NCI-H2107 treated with DMSO at 0.1 percent for 48 hours (cell line): ENCODE measurements at regions not wholly inside any gene's neighbourhood (a gene's known extent, or its start where the extent isn't known, plus 50 kb on each side); places are given as distances from the start of the nearest gene placed in this dataset.
"Not testable (repeated sequence)": the region's sequence is repeated elsewhere in the genome, so short reads cannot be mapped to it uniquely, and the experiment has no call there.

ENCODE experiments used
- DNase-seq: peaks from one replicate; lab custom pipeline; 2025; ENCODE audit not compliant: unreplicated experiment; lab: John Stamatoyannopoulos, UW

- DNase-seq, result no peak
These were observed 134.8 kb upstream of the GDF10 start for GRCh38 chr10:47165168-47165710.

- DNase-seq, result no peak
These were observed 134.1 kb upstream of the GDF10 start for GRCh38 chr10:47165711-47166404.

- no peak for DNase-seq
These were observed 133.6 kb upstream of the GDF10 start for GRCh38 chr10:47166405-47166777.

- DNase-seq, result not testable (repeated sequence)
These were observed 133.0 kb upstream of the GDF10 start for GRCh38 chr10:47166808-47167581.

DNA sequence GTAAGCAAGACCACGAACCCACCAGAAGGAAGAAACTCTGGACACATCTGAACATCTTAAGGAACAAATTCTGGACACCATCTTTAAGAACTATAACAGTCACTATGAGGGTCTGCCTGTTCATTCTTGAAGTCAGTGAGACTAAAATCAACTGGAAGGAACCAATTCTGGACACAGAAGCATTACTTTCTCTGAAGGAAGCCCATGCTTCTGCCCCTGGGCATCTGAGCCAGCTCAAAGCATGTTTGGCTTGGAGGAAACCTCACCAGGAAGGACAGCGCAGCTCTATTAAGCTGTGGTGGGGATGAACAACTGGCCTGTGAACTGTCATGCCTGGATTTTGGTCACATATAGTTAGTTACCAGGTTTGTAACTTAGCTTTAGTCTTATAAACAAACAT lies 132.4 kb upstream of the GDF10 start:
- no peak for DNase-seq

DNA sequence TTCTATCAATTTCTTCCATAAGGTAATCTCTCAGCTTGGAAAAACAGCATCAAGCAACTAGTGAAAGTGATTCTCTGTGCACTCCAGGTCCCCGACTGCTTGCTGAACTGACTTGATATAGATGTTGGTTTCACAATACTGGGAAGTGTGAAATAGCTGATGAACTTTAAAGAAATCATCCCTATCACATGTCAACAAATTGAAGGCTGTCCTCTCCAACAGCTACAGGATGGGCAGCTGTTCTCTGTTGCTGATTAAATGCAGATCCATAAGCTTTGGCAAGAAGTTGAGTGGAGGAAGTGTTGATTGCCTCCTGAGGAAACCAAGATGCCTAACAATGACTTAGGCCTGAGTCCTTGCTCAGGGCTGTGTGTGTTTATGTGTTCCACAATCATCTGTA lies 130.4 kb upstream of the GDF10 start:
- DNase-seq, result no peak

GRCh38 chr10:47173929-47174442 lies 126.0 kb upstream of the GDF10 start:
- DNase-seq, result no peak

DNA sequence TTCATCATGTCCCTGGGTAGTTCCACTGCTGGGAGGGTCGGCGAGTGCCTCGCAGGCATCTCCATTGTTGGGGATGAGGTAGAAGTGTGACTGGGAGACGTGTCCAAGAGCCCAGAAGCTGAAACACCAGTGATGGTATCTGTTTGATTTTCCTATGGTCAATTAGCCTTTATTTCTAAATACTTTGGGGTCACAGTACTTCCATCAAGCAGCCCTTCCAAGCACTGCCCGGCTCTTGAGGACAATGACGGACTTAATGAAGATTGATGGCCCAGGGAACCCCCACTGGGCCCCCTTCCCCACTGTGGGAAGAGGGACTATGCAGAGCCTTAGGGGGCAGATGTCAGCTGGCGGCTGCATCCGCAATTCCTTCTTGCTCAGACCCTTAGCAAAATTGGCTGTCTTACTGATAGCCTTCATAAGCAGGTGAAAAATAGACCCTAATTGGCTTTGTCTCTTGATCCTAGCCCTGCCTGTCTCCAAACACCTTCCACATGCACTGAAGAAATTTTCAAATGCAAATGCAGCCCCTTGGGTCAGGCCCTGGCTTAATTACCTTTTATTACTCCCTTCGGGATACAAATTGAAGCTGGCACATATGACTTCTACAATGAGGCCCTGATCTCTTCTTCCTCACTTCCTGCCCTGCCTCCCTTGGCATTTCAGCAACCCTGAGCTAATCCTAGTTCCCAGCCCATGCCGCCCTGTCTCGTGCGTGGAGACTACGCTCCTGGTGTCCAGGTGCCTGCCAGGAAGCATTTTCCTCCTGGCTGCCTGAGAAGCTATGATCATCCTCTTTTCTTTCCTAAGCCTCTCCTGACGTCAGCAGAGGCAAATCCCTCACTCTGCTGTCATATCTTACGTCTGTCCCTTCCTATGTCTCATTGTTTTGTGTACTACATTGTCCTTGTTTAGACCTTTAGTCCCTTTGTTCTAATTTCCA lies 124.5 kb upstream of the GDF10 start:
- DNase-seq, result no peak

DNA sequence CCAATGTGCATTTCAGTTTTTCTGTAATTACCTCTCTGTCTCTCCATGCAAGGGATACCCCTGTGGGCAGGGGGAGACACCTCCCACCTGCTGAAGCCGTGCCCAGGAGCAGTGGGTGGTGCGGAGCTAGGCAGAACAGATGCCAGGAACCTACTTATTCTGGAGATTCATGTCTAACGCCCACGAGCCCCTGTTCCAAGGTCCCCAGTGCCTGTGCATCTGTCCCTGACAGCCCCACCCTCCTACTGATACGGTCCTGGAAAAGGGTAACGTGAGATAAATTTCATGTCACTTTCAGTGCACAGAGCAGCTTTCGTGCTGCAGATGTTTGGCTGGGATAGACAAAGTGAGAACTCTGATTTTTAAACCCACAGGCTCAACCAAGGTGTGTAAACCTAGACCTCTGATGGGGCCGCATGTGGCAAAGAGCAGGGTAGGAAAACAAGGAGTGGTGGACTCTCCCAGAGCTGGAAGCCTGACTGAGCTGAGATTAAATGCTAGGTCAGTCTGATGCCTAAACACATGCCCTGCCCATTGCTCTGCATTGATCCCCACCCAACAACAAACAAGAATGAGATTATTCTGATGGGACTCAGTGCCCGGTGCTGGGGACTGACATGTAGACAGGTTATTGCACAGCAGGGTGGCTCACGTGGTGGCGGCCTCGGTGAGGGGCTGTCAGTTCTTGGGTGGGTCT lies 123.6 kb upstream of the GDF10 start:
- DNase-seq, result no peak

GRCh38 chr10:47176903-47177868 lies 122.8 kb upstream of the GDF10 start:
- DNase-seq, result no peak

DNA sequence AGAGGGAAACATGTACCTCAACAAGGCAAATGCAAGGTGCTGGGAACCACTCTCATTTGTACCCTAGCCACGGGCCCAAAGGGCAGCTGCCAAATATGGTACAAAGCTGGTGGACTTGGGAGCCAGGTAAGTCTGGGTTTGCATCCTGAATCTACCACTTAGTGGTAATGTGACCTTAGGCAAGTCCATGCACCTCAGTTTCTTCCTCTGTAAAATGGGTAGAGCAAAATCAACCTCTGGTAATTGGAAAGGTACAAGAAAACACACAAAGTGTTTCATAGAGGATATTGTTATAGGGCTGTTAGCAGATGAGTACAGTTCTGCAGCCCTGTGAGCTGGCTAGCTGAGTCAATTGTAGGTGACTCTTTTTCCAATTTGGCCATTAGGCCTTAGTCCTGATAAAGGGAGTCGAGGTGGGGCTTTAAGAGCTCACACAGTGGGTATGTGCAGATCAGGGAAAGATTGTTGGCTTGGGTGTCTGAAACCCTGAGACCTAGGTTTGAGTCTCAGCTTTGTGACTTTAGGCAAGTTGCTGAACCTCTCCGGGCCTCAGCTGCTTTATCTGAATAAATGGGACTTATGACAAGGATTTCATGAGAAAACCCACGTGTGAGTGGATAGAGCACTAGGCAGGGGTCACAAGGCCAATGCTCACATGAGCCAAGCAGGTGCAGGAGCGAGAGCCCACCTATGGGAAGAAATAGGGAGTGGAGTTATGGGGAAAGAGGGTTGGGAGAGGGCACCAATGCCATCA lies 121.3 kb upstream of the GDF10 start:
- no peak for DNase-seq

GRCh38 chr10:47179291-47179647 lies 120.7 kb upstream of the GDF10 start:
- DNase-seq, result no peak

DNA sequence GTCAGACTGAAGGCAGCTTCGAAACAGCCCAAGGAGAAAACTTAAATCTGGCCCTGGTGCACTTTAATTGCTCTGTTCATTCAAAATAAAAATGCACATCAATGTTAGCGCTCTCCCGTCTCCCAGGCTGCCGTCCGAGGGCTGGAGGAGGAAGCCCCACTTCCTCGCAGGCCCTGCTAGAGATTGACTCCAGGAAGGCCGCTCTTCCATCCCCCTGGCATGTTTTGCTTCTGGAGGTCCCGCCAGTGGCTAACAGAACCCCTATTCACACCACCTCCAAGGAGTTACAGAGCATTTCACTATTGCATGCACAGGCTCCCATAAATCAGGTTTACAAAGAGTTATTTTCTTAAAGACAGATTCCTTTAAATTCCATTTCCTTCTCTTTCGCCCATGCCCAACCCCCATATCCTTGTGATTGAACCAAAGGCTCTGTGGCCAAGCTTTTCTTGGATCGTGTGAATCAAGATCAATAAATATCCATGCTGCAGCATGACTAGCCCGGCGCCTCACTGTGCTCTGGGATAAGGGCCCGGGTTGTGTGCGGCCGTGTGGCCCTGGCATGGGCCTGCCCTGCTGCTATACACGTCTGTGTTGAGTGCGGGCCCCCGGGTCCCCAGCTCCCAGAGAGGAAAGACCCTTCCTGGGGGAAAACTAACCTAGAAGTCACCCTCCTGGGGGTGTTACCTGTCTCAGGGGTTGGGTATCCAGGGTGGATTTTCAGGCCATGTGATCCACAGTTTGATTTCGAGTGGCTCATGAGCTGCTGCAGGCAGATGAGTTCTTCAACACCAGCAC lies 118.7 kb upstream of the GDF10 start:
- no peak for DNase-seq

DNA sequence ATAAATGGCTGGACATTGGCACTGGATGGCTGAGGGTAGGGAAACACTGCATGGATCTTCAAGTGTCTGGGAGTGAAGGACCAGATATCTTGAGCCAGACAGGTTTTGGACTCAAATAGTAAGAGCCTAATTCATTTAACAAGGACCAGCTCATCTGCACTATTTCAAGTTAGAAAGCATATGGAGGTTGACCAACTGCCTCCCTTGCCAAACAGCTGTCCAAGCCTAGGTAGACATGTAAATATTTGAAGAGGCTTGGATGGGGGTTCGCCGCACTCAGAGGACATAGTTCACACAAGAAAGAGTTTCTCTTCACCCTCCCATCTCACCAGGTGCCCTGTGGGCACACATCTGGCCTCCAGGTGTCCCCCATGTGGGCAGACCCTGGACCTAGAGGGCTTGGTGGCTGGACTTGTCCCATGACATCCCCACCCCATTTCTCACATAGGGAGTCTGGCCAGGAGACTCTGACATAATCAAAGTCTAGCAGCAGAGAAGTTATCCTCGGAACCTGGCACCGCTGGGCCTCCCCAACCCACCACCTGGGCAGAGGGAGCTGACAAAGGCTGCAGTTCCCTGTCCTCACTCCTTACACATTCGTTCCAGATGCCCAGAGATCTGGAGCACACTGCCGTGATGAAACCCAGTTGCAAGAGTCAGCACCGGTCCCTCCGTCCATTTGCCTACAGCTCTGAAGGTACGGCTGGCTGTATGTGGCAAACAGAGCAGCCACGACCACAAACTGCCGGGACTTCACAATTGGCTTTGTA lies 116.9 kb upstream of the GDF10 start:
- DNase-seq, result no peak

- DNase-seq, result no peak
These were observed 116.3 kb upstream of the GDF10 start for GRCh38 chr10:47183704-47184041.

GRCh38 chr10:47184273-47184672 lies 115.7 kb upstream of the GDF10 start:
- no peak for DNase-seq

DNA sequence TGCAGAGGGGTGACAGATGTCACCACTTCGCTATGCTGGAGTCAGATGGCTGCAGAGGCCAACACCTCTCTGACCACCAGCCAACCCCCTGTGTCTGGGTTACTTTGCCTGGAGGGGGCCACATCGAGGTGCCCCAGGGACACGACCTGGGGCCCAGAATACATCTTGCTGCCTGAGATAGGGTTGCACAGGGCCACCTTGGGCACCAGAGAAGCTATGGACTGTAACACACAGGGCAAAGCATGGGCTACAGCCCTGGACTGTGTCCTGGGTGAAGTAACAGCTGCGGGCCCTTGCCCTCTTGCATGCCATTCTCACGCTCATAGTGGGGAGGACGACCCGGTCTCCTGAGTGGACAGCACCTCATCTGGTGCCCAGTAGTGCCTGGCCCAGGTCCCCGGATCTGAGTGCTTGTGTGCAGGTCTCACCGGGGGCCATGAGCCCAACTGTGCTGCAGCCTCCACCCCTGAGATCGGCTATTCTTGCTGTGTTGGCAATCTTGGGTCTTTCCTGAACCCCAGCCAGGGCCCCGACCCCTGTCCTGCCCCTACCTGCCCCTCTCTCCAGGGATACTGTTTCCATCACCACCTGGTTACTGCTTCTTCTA lies 115.2 kb upstream of the GDF10 start:
- DNase-seq, result no peak
